Adrenal gland (tissue), 9 donors: ENCODE measurements at regions not wholly inside any gene's neighbourhood (a gene's known extent, or its start where the extent isn't known, plus 50 kb on each side); places are given as distances from the start of the nearest gene placed in this dataset.

Source experiments
- DNase-seq, 7 donors: peaks; one replicate each; pipeline ENCODE4 v3.0.0-alpha.2; 2019 to 2020
- H3K27ac ChIP-seq, 5 donors: fragments of 200-600 bp; sonication (generic) in 4 of 5; 1 replicate in 3 of 5; 2 replicates in 2 of 5; pipeline versions ENCODE4 v1.5.1 to v1.8.0; 2016 to 2020; ENCODE audit warnings: mild to moderate bottlenecking in 1 of 5
- H3K27me3 ChIP-seq: fragments of 200-600 bp; 2 replicates; pipeline ENCODE4 v1.8.0; 2021
- H3K36me3 ChIP-seq, 2 donors: fragments of 200-600 bp; replicated peaks in 1 of 2; 1 replicate in 1 of 2; 2 replicates in 1 of 2; pipeline versions ENCODE4 v1.5.1 to v1.8.0; 2018 to 2022
- H3K4me1 ChIP-seq, 2 donors: fragments of 200-600 bp; replicated peaks in 1 of 2; 1 replicate in 1 of 2; 2 replicates in 1 of 2; pipeline versions ENCODE4 v1.5.1 to v1.8.0; 2018 to 2021
- H3K4me3 ChIP-seq, 4 donors: fragments of 200-600 bp; sonication (generic) in 3 of 4; one replicate each; pipeline ENCODE4 v1.5.1; 2016 to 2018
- H3K9me3 ChIP-seq, 3 donors: fragments of 200-600 bp; sonication (generic) in 1 of 3; replicated peaks in 1 of 3; 1 replicate in 2 of 3; 2 replicates in 1 of 3; pipeline versions ENCODE4 v1.5.1 to v1.8.0; 2016 to 2021
- CTCF ChIP-seq, 6 experiments: fragments of 450-650 bp in 4 of 6; fragments of 200-600 bp in 2 of 6; sonication (generic) in 1 of 6; IDR thresholded peaks; 1 replicate in 5 of 6; 2 replicates in 1 of 6; pipeline versions ENCODE4 v1.5.1 to v1.8.0; 2016 to 2021; ENCODE audit warnings: antibody characterized with exemption in 6 of 6, mild to moderate bottlenecking in 2 of 6, moderate library complexity in 1 of 6
- POLR2A ChIP-seq, 2 donors: fragments of 450-650 bp; IDR thresholded peaks; one replicate each; pipeline ENCODE4 v1.6.1; 2017; ENCODE audit warnings: antibody characterized with exemption in 2 of 2, mild to moderate bottlenecking in 2 of 2, moderate library complexity in 1 of 2
- WGBS, 4 donors: extraction: QIAGEN DNeasy Blood & Tissue Kit in 2 of 4; methylation state at CpG; one replicate each; pipeline versions ENCODE4 v1.1.5 to v1.1.7; 2013 to 2017; 5-methylcytosine and 5-hydroxymethylcytosine counted together
- intact Hi-C, 2 donors: fragments of 100-400 bp; cut with DNase I; formaldehyde crosslinking; loops; one replicate each; pipeline versions ENCODE4 v1.14.1 to v1.15.0; 2022 to 2023
- donor health status: healthy with polysubstance abuse.
- donor health status: Bipolar disorder and iron deficiency.
- donor health status: DM: yes; HTN: yes; CAD: no.
- donor health status: DM: no; HTN: no; CAD: no.
- donor health status: DM: no; HTN: no; CAD: no.

GRCh38 chr13:109547942-109548341 lies 238.4 kb downstream of the IRS2 start:
- 81 to 89% (median 86%) methylated on average over 5 of the region's 5 CpGs for WGBS, 4 donors
- H3K9me3 ChIP-seq = no peaks in the 10 kb centered on the region
- DNase-seq = no peak
- no peaks in the 10 kb centered on the region for H3K36me3 ChIP-seq
- H3K4me3 ChIP-seq = no peak overlapping the region
- TF ChIP-seq POLR2A (IDR thresholded peaks at IDR 0.05) (no peak), CTCF (IDR thresholded peaks at IDR 0.05) (no peak)
- H3K27ac ChIP-seq = no peak overlapping the region
- H3K27me3 ChIP-seq = no peaks in the 10 kb centered on the region
- no peaks in the 10 kb centered on the region for H3K4me1 ChIP-seq
- intact Hi-C loops = no loop called here

GRCh38 chr13:109545931-109546330 lies 240.5 kb downstream of the IRS2 start:
- no peak for DNase-seq
- no peak overlapping the region for H3K27ac ChIP-seq
- H3K27me3 ChIP-seq = no peaks in the 10 kb centered on the region
- no peak overlapping the region for H3K4me3 ChIP-seq
- TF ChIP-seq POLR2A (IDR thresholded peaks at IDR 0.05) (no peak), CTCF (IDR thresholded peaks at IDR 0.05) (no peak)
- intact Hi-C loops = no loop called here
- no peaks in the 10 kb centered on the region for H3K4me1 ChIP-seq
- no peaks in the 10 kb centered on the region for H3K36me3 ChIP-seq
- WGBS, 4 donors = 67 to 81% (median 69%) methylated on average over 6 of the region's 6 CpGs
- no peaks in the 10 kb centered on the region for H3K9me3 ChIP-seq

GRCh38 chr13:109541081-109541480 lies 245.3 kb downstream of the IRS2 start:
- TF ChIP-seq CTCF (IDR thresholded peaks at IDR 0.05) (no peak), POLR2A (IDR thresholded peaks at IDR 0.05) (no peak)
- WGBS, 4 donors = 66 to 73% (median 69%) methylated on average over 3 of the region's 3 CpGs
- intact Hi-C loops = no loop called here

GRCh38 chr13:109537584-109537983 lies 248.8 kb downstream of the IRS2 start:
- Histone ChIP-seq H3K4me3 (no peak overlapping the region), H3K27me3 (no peaks in the 10 kb centered on the region), H3K27ac (no peak overlapping the region), H3K36me3 (no peaks in the 10 kb centered on the region), H3K9me3 (no peaks in the 10 kb centered on the region), H3K4me1 (no peaks in the 10 kb centered on the region)
- DNase-seq = no peak
- TF ChIP-seq CTCF (IDR thresholded peaks at IDR 0.05) = no peak
- no peak for TF ChIP-seq POLR2A (IDR thresholded peaks at IDR 0.05)
- intact Hi-C loops = no loop called here
- 76 to 90% (median 80%) methylated on average over 10 to 12 of the region's 12 CpGs for WGBS, 4 donors

More at GRCh38 chr13:109541081-109541480, 245.3 kb downstream of the IRS2 start:
- DNase-seq = no peak
- no peak overlapping the region for H3K4me3 ChIP-seq
- H3K27me3 ChIP-seq = no peaks in the 10 kb centered on the region
- H3K4me1 ChIP-seq = no peaks in the 10 kb centered on the region
- no peaks in the 10 kb centered on the region for H3K36me3 ChIP-seq
- no peak overlapping the region for H3K27ac ChIP-seq
- no peaks in the 10 kb centered on the region for H3K9me3 ChIP-seq
